ENCODE measurements at regions not wholly inside any gene's neighbourhood (a gene's known extent, or its start where the extent isn't known, plus 50 kb on each side); places are given as distances from the start of the nearest gene placed in this dataset.

GRCh38 chr14:87732562-87732961 lies 260.4 kb downstream of the GALC start:
- TF ChIP-seq, protein P1, sequence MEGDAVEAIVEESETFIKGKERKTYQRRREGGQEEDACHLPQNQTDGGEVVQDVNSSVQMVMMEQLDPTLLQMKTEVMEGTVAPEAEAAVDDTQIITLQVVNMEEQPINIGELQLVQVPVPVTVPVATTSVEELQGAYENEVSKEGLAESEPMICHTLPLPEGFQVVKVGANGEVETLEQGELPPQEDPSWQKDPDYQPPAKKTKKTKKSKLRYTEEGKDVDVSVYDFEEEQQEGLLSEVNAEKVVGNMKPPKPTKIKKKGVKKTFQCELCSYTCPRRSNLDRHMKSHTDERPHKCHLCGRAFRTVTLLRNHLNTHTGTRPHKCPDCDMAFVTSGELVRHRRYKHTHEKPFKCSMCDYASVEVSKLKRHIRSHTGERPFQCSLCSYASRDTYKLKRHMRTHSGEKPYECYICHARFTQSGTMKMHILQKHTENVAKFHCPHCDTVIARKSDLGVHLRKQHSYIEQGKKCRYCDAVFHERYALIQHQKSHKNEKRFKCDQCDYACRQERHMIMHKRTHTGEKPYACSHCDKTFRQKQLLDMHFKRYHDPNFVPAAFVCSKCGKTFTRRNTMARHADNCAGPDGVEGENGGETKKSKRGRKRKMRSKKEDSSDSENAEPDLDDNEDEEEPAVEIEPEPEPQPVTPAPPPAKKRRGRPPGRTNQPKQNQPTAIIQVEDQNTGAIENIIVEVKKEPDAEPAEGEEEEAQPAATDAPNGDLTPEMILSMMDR (IDR thresholded peaks at IDR 0.05) = no peak
- intact Hi-C loops (cut with DNase I) = loop anchor here in 1 of 3 donors (10.0 kb wide), 1 partner anchor 162 kb away; no protein-coding TSS in a partner anchor

GRCh38 chr14:87725318-87725717 lies 267.7 kb downstream of the GALC start:
- no peaks in the 10 kb centered on the region for H3K4me1 ChIP-seq
- intact Hi-C loops (cut with DNase I) = no loop called here
- no peak overlapping the region for H3K4me3 ChIP-seq
- H3K27me3 ChIP-seq = no peaks in the 10 kb centered on the region
- WGBS, 2 donors = 72 to 82% methylated on average over 4 of the region's 4 CpGs
- TF ChIP-seq, protein P1 (IDR thresholded peaks at IDR 0.05) = no peak
- ATAC-seq (no peak), DNase-seq (no peak), FAIRE-seq (no peak)
- no peaks in the 10 kb centered on the region for H3K36me3 ChIP-seq
- no peak overlapping the region for H3K27ac ChIP-seq
- no peaks in the 10 kb centered on the region for H3K9me3 ChIP-seq

More at GRCh38 chr14:87732562-87732961, 260.4 kb downstream of the GALC start:
- Histone ChIP-seq H3K9me3 (no peaks in the 10 kb centered on the region), H3K4me1 (no peaks in the 10 kb centered on the region), H3K36me3 (no peaks in the 10 kb centered on the region), H3K27me3 (no peaks in the 10 kb centered on the region), H3K27ac (no peak overlapping the region), H3K4me3 (no peak overlapping the region)
- 60 to 71% methylated on average over 9 of the region's 9 CpGs for WGBS, 2 donors
- FAIRE-seq (no peak), ATAC-seq (no peak), DNase-seq (no peak)

DNA sequence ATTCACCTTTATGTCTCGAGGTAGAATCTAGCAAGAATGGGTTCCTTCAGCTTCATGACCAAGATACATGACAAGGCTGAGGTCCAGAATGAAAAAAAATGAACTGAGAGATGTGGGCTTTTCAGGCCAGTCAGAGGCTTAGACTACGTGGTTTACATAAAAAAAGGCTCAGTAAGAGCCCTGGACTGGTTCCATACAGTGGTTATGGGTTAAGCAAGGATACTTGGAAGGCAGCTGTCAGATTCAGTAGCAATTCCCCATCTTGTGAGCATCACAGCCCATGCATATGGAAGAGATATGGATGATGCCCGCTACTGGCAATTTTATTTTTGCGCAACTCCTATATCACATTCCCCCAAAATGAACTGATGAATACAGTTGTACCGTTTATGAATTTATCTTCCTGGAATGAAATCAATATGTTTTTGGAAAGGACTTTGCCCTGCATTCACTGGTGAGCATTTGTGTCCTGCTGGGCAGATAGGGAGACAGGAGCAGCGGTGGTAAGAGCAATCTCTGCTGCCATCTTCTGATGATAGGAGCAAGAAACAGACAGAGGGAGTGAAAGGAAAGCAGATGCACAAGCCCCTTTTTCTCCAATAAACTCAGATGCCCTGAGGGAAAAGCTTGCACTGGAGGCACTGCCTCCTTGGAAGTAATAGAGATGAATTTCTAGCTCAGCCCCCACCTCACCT lies 280.4 kb downstream of the GALC start:
- TF ChIP-seq, protein P1 (IDR thresholded peaks at IDR 0.05) = no peak
- no peak for DNase-seq
- peak in 1 of 4 donors; percentile 35 for ATAC-seq
- Histone ChIP-seq H3K36me3 (no peaks in the 10 kb centered on the region), H3K27ac (no peak overlapping the region), H3K4me1 (no peaks in the 10 kb centered on the region), H3K4me3 (no peak overlapping the region), H3K9me3 (no peaks in the 10 kb centered on the region), H3K27me3 (no peaks in the 10 kb centered on the region)
- intact Hi-C loops (cut with DNase I) = no loop called here
- no peak for FAIRE-seq
- 49 to 53% methylated on average over 6 of the region's 6 CpGs for WGBS, 2 donors

GRCh38 chr14:87705439-87705896 lies 287.5 kb downstream of the GALC start:
- FAIRE-seq (no peak), ATAC-seq (peak in 1 of 4 donors; percentile 32)
- WGBS, 2 donors = 11 to 29% methylated on average over 1 of the region's 1 CpG

More at GRCh38 chr14:87705439-87705896, 287.5 kb downstream of the GALC start:
- DNase-seq = no peak
- H3K27me3 ChIP-seq = no peaks in the 10 kb centered on the region
- H3K4me1 ChIP-seq = no peaks in the 10 kb centered on the region
- TF ChIP-seq, protein P1 (IDR thresholded peaks at IDR 0.05) = no peak
- no peak overlapping the region for H3K27ac ChIP-seq
- no peaks in the 10 kb centered on the region for H3K9me3 ChIP-seq
- no peak overlapping the region for H3K4me3 ChIP-seq
- no peaks in the 10 kb centered on the region for H3K36me3 ChIP-seq
- intact Hi-C loops (cut with DNase I) = no loop called here
